H1 (cell line): ENCODE measurements at regions not wholly inside any gene's neighbourhood (a gene's known extent, or its start where the extent isn't known, plus 50 kb on each side); places are given as distances from the start of the nearest gene placed in this dataset.

Source experiments
- CTCF ChIA-PET: fragments of 300-600 bp; sonication (Branson Sonifier 250); formaldehyde crosslinking; loops from one replicate; lab custom pipeline; 2021; ENCODE audit not compliant: partially characterized antibody; lab: Charles Lee
- POLR2A ChIA-PET: fragments of 300-600 bp; sonication (Branson Sonifier 250); formaldehyde crosslinking; loops from one replicate; lab custom pipeline; 2021; ENCODE audit warnings: inconsistent platforms; ENCODE audit not compliant: partially characterized antibody; lab: Charles Lee
- DNase-seq, 2 experiments: peaks; one replicate each; pipeline versions ENCODE4 v3.0.0 to v3.0.0-alpha.2; 2010 to 2022; ENCODE audit warnings: low spot score in 2 of 2, low read depth in 1 of 2, mixed read lengths in 1 of 2
- FAIRE-seq: peaks from 2 replicates; lab custom pipeline; 2011; peaks lifted over from hg19 to GRCh38; lab: Jason Lieb, UNC
- H2AFZ ChIP-seq: 2 replicates; pipeline ENCODE4 v1.8.1; 2012; ENCODE audit warnings: low read length, inconsistent platforms
- H2AK5ac ChIP-seq: 2 replicates; pipeline ENCODE4 v1.6.1; 2013; ENCODE audit warnings: low read depth, low read length
- H2BK120ac ChIP-seq: replicated peaks from 2 replicates; pipeline ENCODE3; 2013; ENCODE audit warnings: low read depth, low read length, inconsistent platforms
- H2BK12ac ChIP-seq: 2 replicates; pipeline ENCODE4 v1.6.1; 2013; ENCODE audit warnings: low read depth, low read length
- H2BK15ac ChIP-seq: 2 replicates; pipeline ENCODE4 v1.6.1; 2013; ENCODE audit warnings: low read length
- H2BK20ac ChIP-seq: 2 replicates; pipeline ENCODE4 v1.6.1; 2013; ENCODE audit warnings: low read length
- H2BK5ac ChIP-seq: 2 replicates; pipeline ENCODE4 v1.6.1; 2013; ENCODE audit warnings: low read depth, low read length
- H3K14ac ChIP-seq: 2 replicates; pipeline ENCODE4 v1.6.1; 2013; ENCODE audit warnings: inconsistent platforms; ENCODE audit not compliant: insufficient read length
- H3K18ac ChIP-seq: 2 replicates; pipeline ENCODE4 v1.6.1; 2013; ENCODE audit warnings: low read length; ENCODE audit errors: extremely low read depth
- H3K23ac ChIP-seq: 2 replicates; pipeline ENCODE4 v1.6.1; 2013; ENCODE audit warnings: inconsistent platforms; ENCODE audit not compliant: insufficient read length
- H3K23me2 ChIP-seq: 2 replicates; pipeline ENCODE4 v1.6.1; 2013; ENCODE audit warnings: low read depth, low read length
- H3K27ac ChIP-seq: 2 replicates; pipeline ENCODE4 v1.6.1; 2011; ENCODE audit warnings: low read depth, low read length, inconsistent platforms
- H3K27me3 ChIP-seq, 4 experiments: replicated peaks in 1 of 4; 1 replicate in 1 of 4; 2 replicates in 3 of 4; pipeline versions ENCODE4 v1.6.1 to v1.8.1; 2011 to 2013; ENCODE audit warnings: low read length in 3 of 4, mild to moderate bottlenecking in 3 of 4, inconsistent platforms in 2 of 4, mixed read lengths in 2 of 4, moderate library complexity in 1 of 4; ENCODE audit not compliant: control insufficient read depth in 3 of 4, insufficient read depth in 3 of 4; ENCODE audit errors: extremely low read depth in 1 of 4
- H3K36me3 ChIP-seq, 4 experiments: 2 replicates each; pipeline versions ENCODE4 v1.6.1 to v1.8.1; 2011 to 2013; ENCODE audit warnings: mild to moderate bottlenecking in 4 of 4, low read length in 3 of 4, moderate library complexity in 2 of 4, control low read depth in 1 of 4, inconsistent platforms in 1 of 4; ENCODE audit not compliant: insufficient read depth in 4 of 4, control insufficient read depth in 2 of 4
- H3K4ac ChIP-seq: replicated peaks from 2 replicates; pipeline ENCODE3; 2013; ENCODE audit warnings: low read length, low read depth, mixed read lengths, inconsistent platforms; ENCODE audit not compliant: insufficient read length
- H3K4me1 ChIP-seq, 4 experiments: replicated peaks in 1 of 4; 1 replicate in 1 of 4; 2 replicates in 3 of 4; pipeline versions ENCODE4 v1.6.1 to v1.8.1; 2011 to 2013; ENCODE audit warnings: low read length in 3 of 4, inconsistent platforms in 2 of 4, mixed read lengths in 1 of 4; ENCODE audit not compliant: insufficient read depth in 4 of 4, control insufficient read depth in 3 of 4
- H3K4me2 ChIP-seq, 2 experiments: 2 replicates each; pipeline versions ENCODE4 v1.6.1 to v1.8.1; 2011 to 2013; ENCODE audit warnings: low read depth in 2 of 2, low read length in 2 of 2, control low read depth in 1 of 2, inconsistent platforms in 1 of 2, mild to moderate bottlenecking in 1 of 2; ENCODE audit not compliant: insufficient read depth in 1 of 2
- H3K4me3 ChIP-seq, 4 experiments: fragments of 200-600, 300-600 bp in 1 of 4; sonication (generic), shearing (Covaris generic), sonication (Bioruptor Twin) in 1 of 4; 2 replicates each; pipeline versions ENCODE4 v1.5.1 to v1.8.1; 2011 to 2016; ENCODE audit warnings: low read length in 4 of 4, low read depth in 3 of 4, control low read depth in 2 of 4, inconsistent platforms in 2 of 4, mild to moderate bottlenecking in 2 of 4, mixed read lengths in 1 of 4, moderate library complexity in 1 of 4; ENCODE audit not compliant: insufficient read depth in 2 of 4; ENCODE audit errors: extremely low read depth in 1 of 4
- H3K56ac ChIP-seq: replicated peaks from 2 replicates; pipeline ENCODE3; 2013; ENCODE audit warnings: low read depth, mild to moderate bottlenecking, mixed read lengths, low read length, inconsistent platforms; ENCODE audit not compliant: insufficient read length
- H3K79me1 ChIP-seq: 2 replicates; pipeline ENCODE4 v1.6.1; 2013; ENCODE audit warnings: low read depth, low read length, control low read depth
- H3K79me2 ChIP-seq, 2 experiments: 2 replicates each; pipeline versions ENCODE4 v1.6.1 to v1.8.1; 2012 to 2013; ENCODE audit warnings: low read length in 2 of 2, mild to moderate bottlenecking in 2 of 2, inconsistent platforms in 1 of 2; ENCODE audit not compliant: insufficient read depth in 2 of 2, control insufficient read depth in 1 of 2
- H3K9ac ChIP-seq, 4 experiments: replicated peaks in 1 of 4; 1 replicate in 1 of 4; 2 replicates in 3 of 4; pipeline versions ENCODE4 v1.6.1 to v1.8.1; 2011 to 2013; ENCODE audit warnings: low read depth in 3 of 4, low read length in 3 of 4, control low read depth in 2 of 4, mild to moderate bottlenecking in 2 of 4, moderate library complexity in 2 of 4, inconsistent platforms in 1 of 4; ENCODE audit errors: extremely low read depth in 1 of 4
- H3K9me3 ChIP-seq, 2 experiments: 2 replicates each; pipeline versions ENCODE4 v1.6.1 to v1.8.1; 2012 to 2013; ENCODE audit warnings: mild to moderate bottlenecking in 2 of 2, moderate library complexity in 2 of 2, control low read depth in 1 of 2, inconsistent platforms in 1 of 2, low read depth in 1 of 2, low read length in 1 of 2, mixed read lengths in 1 of 2; ENCODE audit not compliant: insufficient read depth in 2 of 2
- H4K20me1 ChIP-seq, 2 experiments: replicated peaks in 1 of 2; 2 replicates each; pipeline versions ENCODE3 to v1.8.1; 2011 to 2013; ENCODE audit warnings: inconsistent platforms in 2 of 2, low read length in 2 of 2, mild to moderate bottlenecking in 1 of 2; ENCODE audit not compliant: insufficient read depth in 2 of 2, control insufficient read depth in 1 of 2
- H4K5ac ChIP-seq: 2 replicates; pipeline ENCODE4 v1.6.1; 2013; ENCODE audit warnings: low read length, low read depth, mixed read lengths, inconsistent platforms; ENCODE audit not compliant: insufficient read length
- H4K8ac ChIP-seq: 2 replicates; pipeline ENCODE4 v1.8.0; 2013; ENCODE audit warnings: mild to moderate bottlenecking, moderate library complexity, low read length, inconsistent platforms; ENCODE audit not compliant: insufficient read depth; ENCODE audit errors: extremely low read depth
- H4K91ac ChIP-seq: replicated peaks from 2 replicates; pipeline ENCODE3; 2013; ENCODE audit warnings: low read length, mixed read lengths, inconsistent platforms; ENCODE audit not compliant: insufficient read length
- SP2 ChIP-seq: IDR thresholded peaks from 2 replicates; pipeline ENCODE4 v1.6.1; 2012; ENCODE audit warnings: mild to moderate bottlenecking, low read length, inconsistent platforms
- SUZ12 ChIP-seq: fragments of 200-600 bp; sonication (generic); IDR thresholded peaks from 2 replicates; pipeline ENCODE4 v1.6.1; 2012; ENCODE audit warnings: mild to moderate bottlenecking, inconsistent platforms, low read length, moderate library complexity, mixed read lengths
- WGBS, 2 experiments: shearing (Covaris generic) in 1 of 2; methylation state at CpG; one replicate each; pipeline versions ENCODE4 v1.1.6 to v1.1.7; 2013 to 2015; ENCODE audit warnings: low lambda C conversion rate in 2 of 2, mixed read lengths in 2 of 2, inconsistent platforms in 1 of 2, low coverage in 1 of 2, missing lambda C conversion rate in 1 of 2; ENCODE audit not compliant: insufficient replicate concordance in 2 of 2, insufficient coverage in 1 of 2, insufficient read length in 1 of 2; ENCODE audit errors: extremely low coverage in 1 of 2, missing lambda C conversion rate in 1 of 2; 5-methylcytosine and 5-hydroxymethylcytosine counted together

DNA sequence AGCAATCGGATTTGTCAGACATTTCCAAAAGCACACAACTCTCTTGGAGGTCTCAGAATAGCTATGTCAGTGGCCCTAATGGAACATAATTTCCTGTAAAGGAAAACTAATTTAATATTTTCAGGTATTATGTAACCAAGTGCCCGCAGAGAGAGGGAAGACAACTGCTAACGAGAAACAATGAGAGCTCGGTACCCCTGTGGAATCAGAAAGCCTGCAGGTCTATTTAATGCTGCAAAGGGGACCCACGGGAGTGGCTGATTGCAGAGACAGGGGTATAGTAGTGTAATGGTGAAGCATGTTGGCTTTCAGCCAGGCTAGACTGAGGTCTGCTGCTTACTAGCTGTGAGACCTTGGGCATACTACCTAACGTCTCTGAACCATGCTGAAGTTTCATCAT is 508.1 kb upstream of the BRINP1 start:
- Histone ChIP-seq H3K4me2 (no peak overlapping the region), H2BK5ac (no peak overlapping the region), H4K8ac (no peak overlapping the region), H3K4ac (no peak overlapping the region), H3K14ac (no peak overlapping the region), H3K23ac (no peak overlapping the region), H3K4me3 (no peak overlapping the region), H3K18ac (no peak overlapping the region), H3K79me1 (no peaks in the 10 kb centered on the region), H3K9me3 (no peaks in the 10 kb centered on the region), H3K27ac (no peak overlapping the region), H4K91ac (no peak overlapping the region), H3K23me2 (no peaks in the 10 kb centered on the region), H3K79me2 (no peaks in the 10 kb centered on the region), H2AFZ (no peak overlapping the region), H2BK12ac (no peak overlapping the region), H4K5ac (no peak overlapping the region), H3K9ac (no peak overlapping the region), H2BK15ac (no peak overlapping the region), H2AK5ac (no peak overlapping the region), H3K27me3 (no peaks in the 10 kb centered on the region; a peak in 1 of 7 replicates), H3K4me1 (no peaks in the 10 kb centered on the region), H3K56ac (no peak overlapping the region), H4K20me1 (no peaks in the 10 kb centered on the region), H2BK20ac (no peak overlapping the region), H2BK120ac (no peak overlapping the region), H3K36me3 (no peaks in the 10 kb centered on the region)
- DNase-seq (no peak), FAIRE-seq (no peak)
- TF ChIP-seq SUZ12, result no peak
- TF ChIP-seq SP2, result no peak
- CTCF ChIA-PET, result interaction anchor here (0.6 to 2.6 kb wide), 9 partner anchors 18 to 321 kb away, joined by 3 to 9 read pairs (median 4); no protein-coding TSS in a partner anchor
- POLR2A ChIA-PET, result no interaction called here
- WGBS, 2 experiments, result 86% methylated on average over 6 of the region's 6 CpGs; no CpG with 5 or more reads in 1 of the 2 experiments
